Activated CD8-positive, alpha-beta T cell treated with anti-CD3 and anti-CD28 coated beads for 36 hours (primary cell): ENCODE measurements at regions not wholly inside any gene's neighbourhood (a gene's known extent, or its start where the extent isn't known, plus 50 kb on each side); places are given as distances from the start of the nearest gene placed in this dataset.

ENCODE experiments used
- ATAC-seq: fragments of 200-7000 bp; cut with Tn5 transposase; one replicate; pipeline ENCODE4 v1.10.0; 2021; ENCODE audit warnings: mild to moderate bottlenecking, moderate library complexity
- CTCF ChIA-PET: fragments of 350-600 bp; sonication (Branson Sonifier 250); formaldehyde crosslinking; loops from one replicate; lab custom pipeline; 2021; ENCODE audit warnings: antibody characterized with exemption; lab: Charles Lee
- POLR2A ChIA-PET: fragments of 350-600 bp; sonication (Branson Sonifier 250); formaldehyde crosslinking; loops from one replicate; lab custom pipeline; 2021; ENCODE audit warnings: antibody characterized with exemption; lab: Charles Lee
- DNase-seq: peaks from one replicate; pipeline ENCODE4 v3.0.0-alpha.2; 2020
- H3K27ac Mint-ChIP-seq: one replicate; pipeline ENCODE4 v1.8.0; 2021; ENCODE audit warnings: mild to moderate bottlenecking, mixed read lengths
- H3K27me3 Mint-ChIP-seq: one replicate; pipeline ENCODE4 v1.8.0; 2021; ENCODE audit warnings: mixed read lengths
- H3K36me3 Mint-ChIP-seq: one replicate; pipeline ENCODE4 v1.8.0; 2021; ENCODE audit warnings: low read depth, mixed read lengths
- H3K4me1 Mint-ChIP-seq: one replicate; pipeline ENCODE4 v1.8.0; 2021; ENCODE audit warnings: low read depth, mixed read lengths
- H3K4me3 Mint-ChIP-seq: one replicate; pipeline ENCODE4 v1.8.0; 2021; ENCODE audit warnings: mild to moderate bottlenecking, moderate library complexity, mixed read lengths
- H3K9me3 Mint-ChIP-seq: one replicate; pipeline ENCODE4 v1.8.0; 2021; ENCODE audit warnings: mixed read lengths
- CTCF ChIP-seq: fragments of 200-600 bp; IDR thresholded peaks from one replicate; pipeline ENCODE4 v1.8.0; 2022; ENCODE audit warnings: antibody characterized with exemption, mild to moderate bottlenecking
- intact Hi-C: fragments of 100-400 bp; cut with micrococcal nuclease; formaldehyde crosslinking; loops from one replicate; pipeline ENCODE4 v1.10.0; 2022

DNA sequence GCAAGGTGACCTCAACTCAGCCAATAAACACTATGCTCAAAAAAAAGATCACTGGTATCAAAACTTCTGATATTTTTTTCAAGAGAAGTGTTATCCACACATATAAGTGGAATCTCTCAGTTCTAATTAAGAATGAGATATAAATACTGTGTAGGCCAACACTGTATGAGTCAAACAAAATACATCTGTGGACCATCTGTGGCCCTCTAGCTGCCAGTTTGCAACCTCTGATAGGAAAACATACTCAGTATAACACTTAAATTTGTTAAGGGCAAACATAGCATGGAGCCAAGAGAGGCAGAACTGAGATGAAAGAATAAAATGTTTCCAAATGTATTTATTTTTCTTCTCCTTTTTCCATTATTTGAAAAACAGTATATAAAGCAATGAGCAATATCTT is 377.3 kb downstream of the ARAP2 start:
- no peaks in the 10 kb centered on the region for H3K9me3 Mint-ChIP-seq
- no peak overlapping the region for H3K4me3 Mint-ChIP-seq
- CTCF ChIA-PET: interaction anchor here (0.6 kb wide), 1 partner anchor 42 kb away, joined by 3 read pairs; no protein-coding TSS in a partner anchor
- H3K4me1 Mint-ChIP-seq: no peaks in the 10 kb centered on the region
- H3K36me3 Mint-ChIP-seq: no peaks in the 10 kb centered on the region
- POLR2A ChIA-PET: no interaction called here
- TF ChIP-seq CTCF: no peak
- DNase-seq (no peak), ATAC-seq (no peak)
- intact Hi-C loops: no loop called here
- H3K27me3 Mint-ChIP-seq: no peaks in the 10 kb centered on the region
- H3K27ac Mint-ChIP-seq: no peak overlapping the region

DNA sequence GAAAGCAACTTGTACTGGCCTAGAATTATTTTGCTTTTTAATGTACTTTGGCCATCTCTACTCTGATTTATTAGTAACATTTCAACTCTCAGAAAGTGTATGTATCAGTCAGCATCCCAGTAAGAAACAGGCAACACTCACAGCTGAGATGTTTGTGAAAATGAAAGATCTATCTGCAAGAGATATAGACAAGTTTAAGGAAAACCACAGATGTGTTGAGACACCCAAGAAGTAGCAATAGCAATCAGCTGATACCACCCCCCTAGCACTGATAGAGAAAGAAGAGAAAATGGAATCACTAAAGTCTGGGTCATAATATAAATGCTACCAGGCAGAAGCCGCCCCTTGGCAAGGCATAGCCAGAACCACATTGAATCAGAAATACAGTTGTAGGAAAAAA is 372.0 kb downstream of the ARAP2 start:
- Mint-ChIP-seq H3K36me3 (no peaks in the 10 kb centered on the region), H3K9me3 (no peaks in the 10 kb centered on the region), H3K27me3 (peaks cover 2% of the 10 kb centered on the region), H3K27ac (no peak overlapping the region), H3K4me1 (no peaks in the 10 kb centered on the region), H3K4me3 (no peak overlapping the region)
- no peak for ATAC-seq
- intact Hi-C loops: no loop called here
- DNase-seq: no peak
- POLR2A ChIA-PET: no interaction called here
- CTCF ChIA-PET: no interaction called here
- no peak for TF ChIP-seq CTCF

GRCh38 chr4:35879479-35879878 is 364.8 kb downstream of the ARAP2 start:
- ATAC-seq (no peak), DNase-seq (no peak)
- TF ChIP-seq CTCF: no peak
- POLR2A ChIA-PET: no interaction called here
- CTCF ChIA-PET: no interaction called here
- no peaks in the 10 kb centered on the region for H3K9me3 Mint-ChIP-seq
- H3K4me1 Mint-ChIP-seq: no peaks in the 10 kb centered on the region
- no peak overlapping the region for H3K4me3 Mint-ChIP-seq
- H3K36me3 Mint-ChIP-seq: no peaks in the 10 kb centered on the region
- H3K27me3 Mint-ChIP-seq: peaks cover 2% of the 10 kb centered on the region
- H3K27ac Mint-ChIP-seq: no peak overlapping the region
- intact Hi-C loops: no loop called here

GRCh38 chr4:35883108-35883507 is 361.2 kb downstream of the ARAP2 start:
- ATAC-seq: no peak
- ChIA-PET CTCF (no interaction called here), POLR2A (no interaction called here)
- no peak for TF ChIP-seq CTCF
- Mint-ChIP-seq H3K27ac (no peak overlapping the region), H3K4me1 (no peaks in the 10 kb centered on the region), H3K36me3 (no peaks in the 10 kb centered on the region), H3K4me3 (no peak overlapping the region), H3K9me3 (no peaks in the 10 kb centered on the region), H3K27me3 (peaks cover 2% of the 10 kb centered on the region)
- intact Hi-C loops: no loop called here
- no peak for DNase-seq

DNA sequence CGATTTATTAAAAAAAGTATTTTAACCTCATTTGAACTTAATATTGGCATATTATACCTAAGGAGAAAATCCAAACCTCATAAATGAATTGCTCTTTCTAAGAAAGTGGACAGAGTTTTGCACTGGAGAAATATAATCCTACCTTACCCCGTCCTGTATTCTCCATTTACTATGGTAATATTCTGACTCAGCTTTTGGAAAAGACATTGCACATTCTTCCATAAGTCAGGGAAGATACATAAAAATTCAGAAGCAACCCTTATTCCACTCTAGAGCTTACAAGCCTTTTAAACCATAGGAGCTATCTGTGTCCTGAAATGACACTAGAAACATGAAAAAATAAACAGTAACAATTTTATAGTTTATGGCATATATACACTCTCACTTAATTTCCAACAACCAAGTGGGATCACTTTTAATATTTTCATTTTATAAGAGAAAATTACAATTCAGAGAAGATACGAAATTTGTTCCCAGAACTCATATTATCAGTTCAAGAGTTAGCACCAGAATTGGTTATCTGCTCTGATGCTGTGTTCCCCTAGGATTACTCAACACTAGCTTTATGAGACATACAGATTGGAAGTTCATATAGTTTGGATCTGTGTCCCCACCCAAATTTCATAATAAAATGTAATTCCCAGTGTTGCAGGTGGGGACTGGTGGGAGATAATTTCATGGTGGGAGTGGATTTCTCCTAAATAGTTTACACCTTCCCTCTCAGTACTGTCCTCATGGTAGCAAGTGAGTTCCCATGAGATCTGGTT is 359.4 kb downstream of the ARAP2 start:
- H3K9me3 Mint-ChIP-seq: no peaks in the 10 kb centered on the region
- no peak overlapping the region for H3K4me3 Mint-ChIP-seq
- TF ChIP-seq CTCF: no peak
- no peaks in the 10 kb centered on the region for H3K4me1 Mint-ChIP-seq
- H3K36me3 Mint-ChIP-seq: no peaks in the 10 kb centered on the region
- ATAC-seq: no peak
- intact Hi-C loops: no loop called here
- CTCF ChIA-PET: no interaction called here
- H3K27me3 Mint-ChIP-seq: peaks cover 4% of the 10 kb centered on the region
- DNase-seq: no peak
- POLR2A ChIA-PET: no interaction called here
- no peak overlapping the region for H3K27ac Mint-ChIP-seq
